Endodermal cell (in vitro differentiated cells): ENCODE measurements at regions not wholly inside any gene's neighbourhood (a gene's known extent, or its start where the extent isn't known, plus 50 kb on each side); places are given as distances from the start of the nearest gene placed in this dataset.

Experiments used
- DNase-seq: peaks from one replicate; pipeline ENCODE4 v3.0.0-alpha.2; 2017
- H3K27ac ChIP-seq: 2 replicates; pipeline ENCODE4 v1.5.1; 2013; ENCODE audit warnings: mild to moderate bottlenecking, low read depth, low read length, moderate library complexity
- H3K27me3 ChIP-seq: 2 replicates; pipeline ENCODE4 v1.6.1; 2013; ENCODE audit warnings: mild to moderate bottlenecking, low read length, moderate library complexity; ENCODE audit not compliant: insufficient read depth, control insufficient read depth, poor library complexity, severe bottlenecking
- H3K36me3 ChIP-seq: 2 replicates; pipeline ENCODE4 v1.7.0; 2013; ENCODE audit warnings: mild to moderate bottlenecking, low read length, moderate library complexity; ENCODE audit not compliant: control insufficient read depth, insufficient read depth
- H3K4me1 ChIP-seq: one replicate; pipeline ENCODE4 v1.7.0; 2013; ENCODE audit warnings: low read length; ENCODE audit not compliant: control insufficient read depth, insufficient read depth
- H3K4me3 ChIP-seq: 2 replicates; pipeline ENCODE4 v1.5.1; 2013; ENCODE audit warnings: mild to moderate bottlenecking, low read length, moderate library complexity
- H3K9ac ChIP-seq: 2 replicates; pipeline ENCODE4 v1.6.1; 2013; ENCODE audit warnings: mild to moderate bottlenecking, low read length, moderate library complexity; ENCODE audit not compliant: poor library complexity, severe bottlenecking; ENCODE audit errors: extremely low read depth
- H3K9me3 ChIP-seq: 2 replicates; pipeline ENCODE4 v1.6.1; 2013; ENCODE audit warnings: mild to moderate bottlenecking, low read length, moderate library complexity; ENCODE audit not compliant: control insufficient read depth
- H3K27ac Mint-ChIP-seq: 2 replicates; pipeline ENCODE4 v1.8.0; 2020; ENCODE audit warnings: mixed read lengths
- H3K27me3 Mint-ChIP-seq: 2 replicates; pipeline ENCODE4 v1.8.0; 2021; ENCODE audit warnings: mild to moderate bottlenecking, mixed read lengths; ENCODE audit not compliant: insufficient read depth
- H3K36me3 Mint-ChIP-seq: 2 replicates; pipeline ENCODE4 v1.8.0; 2020; ENCODE audit warnings: low read depth, mixed read lengths
- H3K4me1 Mint-ChIP-seq: 2 replicates; pipeline ENCODE4 v1.8.0; 2020; ENCODE audit warnings: mixed read lengths
- H3K4me3 Mint-ChIP-seq: 2 replicates; pipeline ENCODE4 v1.8.0; 2020; ENCODE audit warnings: mild to moderate bottlenecking, moderate library complexity, mixed read lengths
- H3K9me3 Mint-ChIP-seq: 2 replicates; pipeline ENCODE4 v1.8.0; 2020; ENCODE audit warnings: mild to moderate bottlenecking, mixed read lengths
- WGBS, 2 experiments: methylation state at CpG; one replicate each; pipeline versions ENCODE4 v1.1.5 to v1.1.7; 2013; ENCODE audit warnings: missing lambda C conversion rate in 2 of 2, mixed read lengths in 1 of 2; ENCODE audit not compliant: insufficient coverage in 1 of 2, insufficient read length in 1 of 2; 5-methylcytosine and 5-hydroxymethylcytosine counted together
- TF ChIP-seq, protein P1 (sequence below): fragments of 200-600 bp; sonication (generic); conservative IDR thresholded peaks from 2 replicates; pipeline ENCODE4 v1.5.0; 2021; ENCODE audit warnings: antibody characterized with exemption, mild to moderate bottlenecking

DNA sequence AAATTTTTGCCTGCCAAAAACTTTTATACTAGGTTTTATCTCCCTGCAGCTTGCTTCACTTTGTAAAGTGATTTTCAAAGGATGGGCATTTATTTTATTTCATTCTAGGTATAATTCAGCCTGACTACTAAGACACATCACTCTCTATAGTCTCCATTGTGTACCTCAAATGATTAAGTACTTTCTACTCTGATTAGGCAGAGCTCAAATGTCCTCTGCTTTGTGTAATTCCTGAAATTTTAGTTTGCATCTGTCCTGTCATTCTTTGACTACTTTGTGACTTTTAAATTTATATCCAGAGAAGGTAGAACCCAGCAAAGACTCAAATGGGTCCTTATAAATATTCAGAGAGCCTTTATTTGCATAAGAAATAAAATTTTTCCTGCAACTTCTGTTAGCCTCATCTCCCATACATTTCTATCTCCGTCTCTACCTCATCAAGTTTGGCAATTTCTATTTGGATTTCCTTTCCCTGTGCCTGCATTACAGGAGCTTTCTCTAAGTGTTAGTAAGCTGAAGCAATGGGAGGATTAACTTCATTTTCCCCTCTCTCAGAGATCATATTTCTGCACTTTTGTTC is 1038.0 kb upstream of the ATXN8OS start:
- Mint-ChIP-seq H3K9me3 (no peaks in the 10 kb centered on the region), H3K4me1 (no peaks in the 10 kb centered on the region), H3K4me3 (no peak overlapping the region), H3K27ac (no peak overlapping the region), H3K27me3 (no peaks in the 10 kb centered on the region), H3K36me3 (no peaks in the 10 kb centered on the region)
- Histone ChIP-seq H3K9me3 (no peaks in the 10 kb centered on the region), H3K4me1 (no peaks in the 10 kb centered on the region), H3K27me3 (no peaks in the 10 kb centered on the region), H3K27ac (no peak overlapping the region), H3K9ac (no peak overlapping the region), H3K36me3 (no peaks in the 10 kb centered on the region), H3K4me3 (no peak overlapping the region)
- TF ChIP-seq, protein P1, sequence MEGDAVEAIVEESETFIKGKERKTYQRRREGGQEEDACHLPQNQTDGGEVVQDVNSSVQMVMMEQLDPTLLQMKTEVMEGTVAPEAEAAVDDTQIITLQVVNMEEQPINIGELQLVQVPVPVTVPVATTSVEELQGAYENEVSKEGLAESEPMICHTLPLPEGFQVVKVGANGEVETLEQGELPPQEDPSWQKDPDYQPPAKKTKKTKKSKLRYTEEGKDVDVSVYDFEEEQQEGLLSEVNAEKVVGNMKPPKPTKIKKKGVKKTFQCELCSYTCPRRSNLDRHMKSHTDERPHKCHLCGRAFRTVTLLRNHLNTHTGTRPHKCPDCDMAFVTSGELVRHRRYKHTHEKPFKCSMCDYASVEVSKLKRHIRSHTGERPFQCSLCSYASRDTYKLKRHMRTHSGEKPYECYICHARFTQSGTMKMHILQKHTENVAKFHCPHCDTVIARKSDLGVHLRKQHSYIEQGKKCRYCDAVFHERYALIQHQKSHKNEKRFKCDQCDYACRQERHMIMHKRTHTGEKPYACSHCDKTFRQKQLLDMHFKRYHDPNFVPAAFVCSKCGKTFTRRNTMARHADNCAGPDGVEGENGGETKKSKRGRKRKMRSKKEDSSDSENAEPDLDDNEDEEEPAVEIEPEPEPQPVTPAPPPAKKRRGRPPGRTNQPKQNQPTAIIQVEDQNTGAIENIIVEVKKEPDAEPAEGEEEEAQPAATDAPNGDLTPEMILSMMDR = no peak
- no peak for DNase-seq
- 77% methylated on average over 1 of the region's 1 CpG; no CpG with 5 or more reads in 1 of the 2 experiments for WGBS, 2 experiments

DNA sequence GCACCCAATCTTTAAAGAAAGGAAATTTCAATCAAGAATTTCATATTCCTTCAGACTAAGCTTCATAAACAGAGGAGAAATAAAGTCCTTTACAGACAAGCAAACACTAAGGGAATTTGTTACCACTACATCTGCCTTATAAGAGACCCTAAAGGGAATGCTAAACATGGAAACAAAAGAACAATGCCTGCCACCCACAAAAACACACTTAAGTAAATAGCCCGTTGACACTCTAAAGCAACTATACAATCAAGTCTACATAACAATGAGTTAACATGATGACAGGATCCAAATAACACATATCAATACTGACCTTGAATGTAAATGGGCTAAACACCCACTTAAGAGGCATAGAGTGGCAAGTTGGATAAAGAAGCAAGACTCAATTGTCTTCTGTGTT is 1056.9 kb upstream of the ATXN8OS start:
- Histone ChIP-seq H3K9me3 (peaks cover 14% of the 10 kb centered on the region), H3K4me1 (no peaks in the 10 kb centered on the region), H3K27me3 (no peaks in the 10 kb centered on the region), H3K4me3 (no peak overlapping the region), H3K9ac (no peak overlapping the region), H3K27ac (no peak overlapping the region), H3K36me3 (no peaks in the 10 kb centered on the region)
- no peak overlapping the region for H3K27ac Mint-ChIP-seq
- H3K4me3 Mint-ChIP-seq = no peak overlapping the region
- H3K36me3 Mint-ChIP-seq = peaks cover 4% of the 10 kb centered on the region
- H3K9me3 Mint-ChIP-seq = peaks cover 37% of the 10 kb centered on the region
- DNase-seq = no peak
- peaks cover 18% of the 10 kb centered on the region for H3K4me1 Mint-ChIP-seq
- 53% methylated on average over 1 of the region's 1 CpG; no CpG with 5 or more reads in 1 of the 2 experiments for WGBS, 2 experiments
- TF ChIP-seq, protein P1 = no peak
- H3K27me3 Mint-ChIP-seq = no peaks in the 10 kb centered on the region

DNA sequence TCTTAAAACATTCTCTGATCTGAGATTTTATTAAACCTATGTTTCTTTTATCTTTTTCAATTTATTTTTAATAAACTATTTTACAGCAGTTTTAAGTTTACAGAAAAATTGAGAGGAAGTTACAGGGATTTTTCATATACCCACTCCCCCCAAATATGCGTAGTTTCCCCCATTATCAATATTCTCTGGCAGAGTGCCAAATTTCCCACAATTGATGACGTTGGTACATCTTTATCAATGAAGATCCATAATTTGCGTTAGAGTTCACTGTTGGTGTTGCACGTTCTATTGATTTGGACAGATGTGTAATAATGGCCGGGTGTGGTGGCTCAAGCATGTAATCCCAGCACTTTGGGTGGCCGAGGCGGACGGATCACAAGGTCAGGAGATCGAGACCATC is 1063.0 kb upstream of the ATXN8OS start:
- Histone ChIP-seq H3K27ac (no peak overlapping the region), H3K36me3 (no peaks in the 10 kb centered on the region), H3K9ac (no peak overlapping the region), H3K4me3 (no peak overlapping the region), H3K27me3 (no peaks in the 10 kb centered on the region), H3K9me3 (no peaks in the 10 kb centered on the region), H3K4me1 (no peaks in the 10 kb centered on the region)
- H3K4me1 Mint-ChIP-seq = peaks cover 6% of the 10 kb centered on the region
- H3K36me3 Mint-ChIP-seq = peaks cover under 1% of the 10 kb centered on the region
- WGBS, 2 experiments = 93 to 97% methylated on average over 8 to 9 of the region's 9 CpGs
- no peak overlapping the region for H3K4me3 Mint-ChIP-seq
- TF ChIP-seq, protein P1 = no peak
- H3K27me3 Mint-ChIP-seq = no peaks in the 10 kb centered on the region
- DNase-seq = no peak
- no peak overlapping the region for H3K27ac Mint-ChIP-seq
- H3K9me3 Mint-ChIP-seq = no peaks in the 10 kb centered on the region
